ENCODE measurements at regions not wholly inside any gene's neighbourhood (a gene's known extent, or its start where the extent isn't known, plus 50 kb on each side); places are given as distances from the start of the nearest gene placed in this dataset.

GRCh38 chr9:103821115-103821514 is 273.0 kb upstream of the SMC2 start:
- Histone ChIP-seq H3K9me3 (replicated peaks; ENCODE audit: control insufficient read depth, insufficient read depth, low read depth, low read length) (no peaks in the 10 kb centered on the region), H3K9ac (ENCODE audit: insufficient read depth in 1 of 2, low read depth in 2 of 2, low read length in 2 of 2) (no peak overlapping the region), H3K4me1 (replicated peaks in 1 of 2; ENCODE audit: control insufficient read depth in 2 of 2, insufficient read depth in 2 of 2, low read length in 2 of 2) (no peaks in the 10 kb centered on the region), H3K36me3 (ENCODE audit: control insufficient read depth, insufficient read depth, low read length) (no peaks in the 10 kb centered on the region), H3K27me3 (ENCODE audit: control insufficient read depth in 2 of 2, insufficient read depth in 2 of 2, low read length in 2 of 2) (no peaks in the 10 kb centered on the region), H3K79me2 (ENCODE audit: control insufficient read depth, insufficient read depth, low read length) (no peaks in the 10 kb centered on the region), H3K4me3 (no peak overlapping the region), H3K27ac (ENCODE audit: extremely low read depth, low read depth, low read length) (no peak overlapping the region), H2AFZ (ENCODE audit: low read depth, low read length) (no peak overlapping the region), H3K9me1 (ENCODE audit: control insufficient read depth, insufficient read depth, low read length) (no peaks in the 10 kb centered on the region), H4K20me1 (replicated peaks; ENCODE audit: control insufficient read depth, insufficient read depth, low read length) (no peaks in the 10 kb centered on the region), H3K4me2 (ENCODE audit: insufficient read depth, low read length) (no peak overlapping the region)
- in situ Hi-C loops (cut with MboI) (no loop called here), intact Hi-C loops (cut with micrococcal nuclease) (no loop called here)
- no peak for TF ChIP-seq JUN (IDR thresholded peaks at IDR 0.05; ENCODE audit: borderline replicate concordance, low read depth, low read length)
- no peak for TF ChIP-seq JUN (CRISPR knock-in tag; IDR thresholded peaks at IDR 0.05; ENCODE audit: borderline replicate concordance)
- TF ChIP-seq PTBP1 (IDR thresholded peaks at IDR 0.05; ENCODE audit: low read depth, low read length), result no peak
- no peak for TF ChIP-seq NFE2 (IDR thresholded peaks at IDR 0.05; ENCODE audit: low read depth)
- no peak for TF ChIP-seq ZNF41 (CRISPR knock-in tag; conservative IDR thresholded peaks at IDR 0.05)
- TF ChIP-seq CGGBP1 (CRISPR knock-in tag; IDR thresholded peaks at IDR 0.05), result no peak
- TF ChIP-seq ZNF124 (CRISPR knock-in tag; IDR thresholded peaks at IDR 0.05), result no peak
- no peak for TF ChIP-seq EGR1 (conservative IDR thresholded peaks at IDR 0.05)
- no peak for TF ChIP-seq PURB (CRISPR knock-in tag; IDR thresholded peaks at IDR 0.05; ENCODE audit: low read depth)
- TF ChIP-seq STAG1 (CRISPR knock-in tag; IDR thresholded peaks at IDR 0.05; ENCODE audit: borderline replicate concordance), result no peak
- no peak for TF ChIP-seq ZBTB33 (CRISPR knock-in tag; IDR thresholded peaks at IDR 0.05)
- no peak for TF ChIP-seq CTBP1 (IDR thresholded peaks at IDR 0.05; ENCODE audit: borderline replicate concordance)
- no peak for TF ChIP-seq DDX20 (tag; IDR thresholded peaks at IDR 0.05; ENCODE audit: low read depth)
- no peak for TF ChIP-seq RBFOX2 (IDR thresholded peaks at IDR 0.05; ENCODE audit: low read depth, low read length)
- TF ChIP-seq ETS1 (conservative IDR thresholded peaks at IDR 0.05; ENCODE audit: control insufficient read depth, low read depth, low read length), result no peak
- TF ChIP-seq KAT7 (CRISPR knock-in tag; IDR thresholded peaks at IDR 0.05; ENCODE audit: borderline replicate concordance), result no peak
- TF ChIP-seq CEBPG (CRISPR knock-in tag; IDR thresholded peaks at IDR 0.05), result no peak
- TF ChIP-seq CEBPG (tag; conservative IDR thresholded peaks at IDR 0.05 in 1 of 2, IDR thresholded peaks at IDR 0.05 in 1 of 2), result no peak
- no peak for TF ChIP-seq ASH1L (IDR thresholded peaks at IDR 0.05; ENCODE audit: borderline replicate concordance, low read depth, partially characterized antibody)
- ATAC-seq, result no peak
- CTCF ChIA-PET (ENCODE audit: low intra/inter-chr PET ratio), result no interaction called here
- POLR2A ChIA-PET, result no interaction called here
- WGBS (ENCODE audit: insufficient coverage, low coverage, missing lambda C conversion rate), result 5% methylated on average over 1 of the region's 1 CpG
- no peak for FAIRE-seq
- DNase-seq (ENCODE audit: extremely low read depth in 1 of 4, low spot score in 3 of 4), result no peak
- no TSS peak for BruUV-seq (replicated peaks)
